Trophoblast cell (in vitro differentiated cells and primary cell): ENCODE measurements at regions not wholly inside any gene's neighbourhood (a gene's known extent, or its start where the extent isn't known, plus 50 kb on each side); places are given as distances from the start of the nearest gene placed in this dataset.

Experiments
- DNase-seq, 2 donors: peaks; one replicate each; pipeline ENCODE4 v3.0.0-alpha.2; 2016
- H2AFZ ChIP-seq: 2 replicates; pipeline ENCODE4 v1.6.1; 2013; ENCODE audit warnings: low read length, moderate library complexity, mild to moderate bottlenecking; ENCODE audit not compliant: insufficient read depth, poor library complexity
- H2AK5ac ChIP-seq: 2 replicates; pipeline ENCODE4 v1.6.1; 2013; ENCODE audit warnings: mild to moderate bottlenecking, low read length
- H2BK120ac ChIP-seq: 2 replicates; pipeline ENCODE4 v1.6.1; 2013; ENCODE audit warnings: low read length, mild to moderate bottlenecking, moderate library complexity; ENCODE audit not compliant: insufficient read depth, poor library complexity
- H2BK12ac ChIP-seq: 2 replicates; pipeline ENCODE4 v1.6.1; 2013; ENCODE audit warnings: mild to moderate bottlenecking, low read length, moderate library complexity
- H2BK5ac ChIP-seq: 2 replicates; pipeline ENCODE4 v1.6.1; 2013; ENCODE audit warnings: low read length, low read depth, moderate library complexity, mild to moderate bottlenecking; ENCODE audit not compliant: poor library complexity
- H3K14ac ChIP-seq: 2 replicates; pipeline ENCODE4 v1.6.1; 2013; ENCODE audit warnings: mild to moderate bottlenecking, low read length
- H3K18ac ChIP-seq: 2 replicates; pipeline ENCODE4 v1.6.1; 2013; ENCODE audit warnings: mild to moderate bottlenecking, low read length
- H3K23ac ChIP-seq: 2 replicates; pipeline ENCODE4 v1.6.1; 2013; ENCODE audit warnings: low read length
- H3K27ac ChIP-seq: 2 replicates; pipeline ENCODE4 v1.5.1; 2013; ENCODE audit warnings: low read depth, mild to moderate bottlenecking, inconsistent platforms, low read length, moderate library complexity
- H3K27me3 ChIP-seq: 2 replicates; pipeline ENCODE4 v1.6.1; 2013; ENCODE audit warnings: inconsistent platforms, mild to moderate bottlenecking, low read length, moderate library complexity; ENCODE audit not compliant: insufficient read depth
- H3K36me3 ChIP-seq, 2 experiments: 1 replicate in 1 of 2; 2 replicates in 1 of 2; pipeline ENCODE4 v1.6.1; 2013; ENCODE audit warnings: low read length in 2 of 2, mild to moderate bottlenecking in 2 of 2, moderate library complexity in 1 of 2; ENCODE audit not compliant: insufficient read depth in 2 of 2, control insufficient read depth in 1 of 2
- H3K4ac ChIP-seq: 2 replicates; pipeline ENCODE4 v1.6.1; 2013; ENCODE audit warnings: low read depth, mild to moderate bottlenecking, low read length, moderate library complexity
- H3K4me1 ChIP-seq, 2 experiments: 1 replicate in 1 of 2; 2 replicates in 1 of 2; pipeline ENCODE4 v1.6.1; 2013; ENCODE audit warnings: low read length in 2 of 2, mild to moderate bottlenecking in 2 of 2, moderate library complexity in 1 of 2; ENCODE audit not compliant: insufficient read depth in 2 of 2, control insufficient read depth in 1 of 2
- H3K4me2 ChIP-seq: 2 replicates; pipeline ENCODE4 v1.6.1; 2013; ENCODE audit warnings: inconsistent platforms, mild to moderate bottlenecking, low read length, moderate library complexity
- H3K4me3 ChIP-seq: 2 replicates; pipeline ENCODE4 v1.5.1; 2013; ENCODE audit warnings: mild to moderate bottlenecking, low read depth, low read length, inconsistent platforms
- H3K79me1 ChIP-seq: one replicate; pipeline ENCODE4 v1.6.1; 2013; ENCODE audit warnings: low read length
- H3K79me2 ChIP-seq: 2 replicates; pipeline ENCODE4 v1.6.1; 2013; ENCODE audit warnings: low read length, mild to moderate bottlenecking; ENCODE audit not compliant: control insufficient read depth, insufficient read depth, poor library complexity
- H3K9ac ChIP-seq: 2 replicates; pipeline ENCODE4 v1.6.1; 2013; ENCODE audit warnings: mild to moderate bottlenecking, low read length
- H3K9me3 ChIP-seq: 2 replicates; pipeline ENCODE4 v1.6.1; 2013; ENCODE audit warnings: low read depth, mild to moderate bottlenecking, control low read depth, inconsistent platforms, low read length; ENCODE audit not compliant: insufficient read depth
- H4K12ac ChIP-seq: 2 replicates; pipeline ENCODE4 v1.6.1; 2013; ENCODE audit warnings: low read depth, mild to moderate bottlenecking, low read length, moderate library complexity
- H4K8ac ChIP-seq: 2 replicates; pipeline ENCODE4 v1.6.1; 2013; ENCODE audit warnings: low read depth, mild to moderate bottlenecking, low read length, moderate library complexity
- H4K91ac ChIP-seq: one replicate; pipeline ENCODE4 v1.6.1; 2013; ENCODE audit warnings: low read depth, mild to moderate bottlenecking, low read length, moderate library complexity
- WGBS: extraction: QIAGEN DNeasy Blood & Tissue Kit; methylation state at CpG from one replicate; pipeline ENCODE4 v1.1.7; 2013; ENCODE audit warnings: missing lambda C conversion rate; ENCODE audit not compliant: insufficient read length, insufficient coverage; ENCODE audit errors: extremely low coverage; 5-methylcytosine and 5-hydroxymethylcytosine counted together

DNA sequence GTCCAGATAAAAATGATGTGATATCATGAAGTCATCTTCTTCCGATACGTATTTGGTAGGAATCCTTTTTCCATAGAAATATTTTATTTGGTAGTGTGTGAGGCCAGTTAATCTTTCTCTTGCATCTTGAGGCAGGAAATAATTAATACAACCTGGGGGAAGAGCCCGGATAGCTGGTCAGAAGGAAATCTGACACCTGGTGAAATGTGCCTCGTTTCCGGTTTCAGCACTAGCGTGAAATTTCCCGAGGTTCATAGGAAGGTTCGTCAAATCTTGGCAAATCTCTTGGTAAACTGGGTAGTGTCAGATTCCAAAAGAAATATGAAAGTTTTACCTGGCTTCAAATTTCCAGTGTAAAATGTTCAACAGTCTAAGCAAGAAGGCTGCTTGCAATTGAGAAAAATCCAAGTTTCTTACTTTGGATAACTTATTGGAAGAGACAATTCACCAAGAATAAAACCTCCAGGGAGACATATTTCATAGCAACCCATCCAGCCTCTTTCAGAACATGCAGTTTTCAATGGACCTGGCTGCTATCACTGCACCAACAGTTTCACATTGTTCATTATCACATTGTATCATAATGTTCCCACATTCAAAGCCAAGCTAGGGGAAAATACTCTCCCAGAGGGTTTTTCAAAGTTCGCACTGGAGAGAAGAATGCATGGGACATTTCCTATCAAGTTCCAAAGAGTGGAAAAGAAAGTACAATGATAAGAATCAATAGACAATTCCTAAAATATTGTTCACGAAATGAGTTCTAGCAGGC lies 454.5 kb upstream of the CITED2 start:
- H2BK5ac ChIP-seq = no peak overlapping the region
- H3K4me3 ChIP-seq = no peak overlapping the region
- no CpG with 5 or more reads among the region's 10 CpGs for WGBS
- H3K4me2 ChIP-seq = no peak overlapping the region
- H4K91ac ChIP-seq = no peak overlapping the region
- H2BK120ac ChIP-seq = no peak overlapping the region
- H2AFZ ChIP-seq = no peak overlapping the region
- H2BK12ac ChIP-seq = no peak overlapping the region
- no peaks in the 10 kb centered on the region for H3K79me2 ChIP-seq
- H3K23ac ChIP-seq = no peak overlapping the region
- H3K4me1 ChIP-seq = no peaks in the 10 kb centered on the region
- no peak overlapping the region for H3K4ac ChIP-seq
- H3K14ac ChIP-seq = no peak overlapping the region
- H4K8ac ChIP-seq = no peak overlapping the region
- DNase-seq = peak in 1 of 2 donors; percentile 37
- H3K9ac ChIP-seq = no peak overlapping the region
- H3K79me1 ChIP-seq = no peaks in the 10 kb centered on the region
- H3K27ac ChIP-seq = no peak overlapping the region
- no peak overlapping the region for H4K12ac ChIP-seq
- no peaks in the 10 kb centered on the region for H3K36me3 ChIP-seq
- no peaks in the 10 kb centered on the region for H3K27me3 ChIP-seq
- H3K18ac ChIP-seq = no peak overlapping the region
- H3K9me3 ChIP-seq = no peaks in the 10 kb centered on the region
- no peak overlapping the region for H2AK5ac ChIP-seq

DNA sequence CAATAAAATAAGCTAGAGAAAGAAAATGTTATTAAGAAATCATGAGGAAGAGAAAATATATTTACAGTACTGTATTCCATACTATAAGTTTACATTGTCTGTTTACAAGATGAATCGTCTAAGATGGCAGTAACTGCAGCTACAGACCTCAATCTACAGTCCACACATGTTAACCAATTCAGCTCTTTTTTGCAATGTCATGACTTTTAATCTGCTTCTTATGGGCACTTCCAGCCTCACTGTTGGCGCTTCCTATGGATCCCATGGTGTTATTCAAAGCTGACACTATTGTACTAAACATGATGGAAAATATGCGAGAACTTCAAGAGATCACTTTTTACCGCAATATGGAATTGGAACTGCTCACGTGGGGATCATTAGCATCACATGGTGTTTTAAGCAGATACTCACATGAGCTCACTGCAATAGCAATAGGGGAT lies 451.5 kb upstream of the CITED2 start:
- H3K27ac ChIP-seq = no peak overlapping the region
- no peak overlapping the region for H2AK5ac ChIP-seq
- H3K4me3 ChIP-seq = no peak overlapping the region
- no peak for DNase-seq
- H3K14ac ChIP-seq = no peak overlapping the region
- no peaks in the 10 kb centered on the region for H3K4me1 ChIP-seq
- no peak overlapping the region for H3K9ac ChIP-seq
- H3K4ac ChIP-seq = no peak overlapping the region
- H3K23ac ChIP-seq = no peak overlapping the region
- no peak overlapping the region for H2BK12ac ChIP-seq
- H3K4me2 ChIP-seq = no peak overlapping the region
- no peak overlapping the region for H2BK5ac ChIP-seq
- H3K9me3 ChIP-seq = no peaks in the 10 kb centered on the region
- H3K18ac ChIP-seq = no peak overlapping the region
- H3K27me3 ChIP-seq = no peaks in the 10 kb centered on the region
- no CpG with 5 or more reads among the region's 5 CpGs for WGBS
- no peak overlapping the region for H4K12ac ChIP-seq
- H2AFZ ChIP-seq = no peak overlapping the region
- H2BK120ac ChIP-seq = no peak overlapping the region
- H4K91ac ChIP-seq = no peak overlapping the region
- no peaks in the 10 kb centered on the region for H3K36me3 ChIP-seq
- H4K8ac ChIP-seq = no peak overlapping the region
- H3K79me2 ChIP-seq = no peaks in the 10 kb centered on the region
- H3K79me1 ChIP-seq = no peaks in the 10 kb centered on the region

DNA sequence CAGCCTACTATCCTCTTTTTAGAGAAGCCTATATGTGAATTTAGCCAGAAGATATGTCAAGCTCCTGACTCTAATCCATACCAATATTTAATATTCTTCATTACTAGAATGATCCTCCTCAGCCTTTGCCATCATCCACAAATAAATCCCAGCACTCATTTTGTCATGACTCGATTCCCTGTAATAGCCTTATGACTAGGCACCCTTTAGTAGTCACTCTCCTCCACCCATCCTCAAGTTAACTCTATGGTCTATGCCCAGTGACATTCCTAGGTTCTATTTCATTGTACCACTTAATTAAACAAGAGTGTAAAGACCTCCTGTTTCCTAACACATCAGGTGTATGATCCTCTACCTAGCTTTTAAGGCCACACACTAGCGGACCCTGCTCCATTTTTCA lies 450.4 kb upstream of the CITED2 start:
- no peak overlapping the region for H3K9ac ChIP-seq
- no peak overlapping the region for H3K4ac ChIP-seq
- H2BK5ac ChIP-seq = no peak overlapping the region
- no peak for DNase-seq
- H3K9me3 ChIP-seq = no peaks in the 10 kb centered on the region
- no peak overlapping the region for H3K14ac ChIP-seq
- H3K27ac ChIP-seq = no peak overlapping the region
- WGBS = no CpG with 5 or more reads among the region's 2 CpGs
- H2BK12ac ChIP-seq = no peak overlapping the region
- no peaks in the 10 kb centered on the region for H3K36me3 ChIP-seq
- H3K4me3 ChIP-seq = no peak overlapping the region
- no peaks in the 10 kb centered on the region for H3K79me1 ChIP-seq
- no peak overlapping the region for H3K23ac ChIP-seq
- H3K4me2 ChIP-seq = no peak overlapping the region
- H3K79me2 ChIP-seq = no peaks in the 10 kb centered on the region
- no peaks in the 10 kb centered on the region for H3K4me1 ChIP-seq
- H4K91ac ChIP-seq = no peak overlapping the region
- H3K27me3 ChIP-seq = no peaks in the 10 kb centered on the region
- H2AK5ac ChIP-seq = no peak overlapping the region
- no peak overlapping the region for H3K18ac ChIP-seq
- H2BK120ac ChIP-seq = no peak overlapping the region
- no peak overlapping the region for H2AFZ ChIP-seq
- no peak overlapping the region for H4K12ac ChIP-seq
- H4K8ac ChIP-seq = no peak overlapping the region

DNA sequence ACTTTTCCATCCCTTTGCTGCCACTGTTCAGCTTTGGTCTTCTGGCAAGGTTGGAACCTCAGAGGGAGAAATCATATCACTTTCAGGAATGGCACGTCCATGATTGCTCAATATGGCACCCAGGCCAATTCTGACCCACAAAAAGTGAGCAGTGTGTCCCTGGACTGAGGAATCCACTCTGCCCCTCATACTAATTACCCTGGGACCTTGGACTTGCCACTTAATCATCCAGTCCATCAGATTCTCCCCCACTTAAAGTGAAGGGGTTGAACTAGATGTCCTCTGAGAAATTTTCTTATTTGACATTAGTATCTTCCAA lies 449.3 kb upstream of the CITED2 start:
- Histone ChIP-seq H3K9ac (no peak overlapping the region), H3K4me1 (no peaks in the 10 kb centered on the region), H4K12ac (no peak overlapping the region), H2BK120ac (no peak overlapping the region), H3K27me3 (no peaks in the 10 kb centered on the region), H3K79me1 (no peaks in the 10 kb centered on the region), H3K14ac (no peak overlapping the region), H3K18ac (no peak overlapping the region), H3K79me2 (no peaks in the 10 kb centered on the region), H3K4ac (no peak overlapping the region), H2BK12ac (no peak overlapping the region), H3K36me3 (no peaks in the 10 kb centered on the region), H3K4me2 (no peak overlapping the region), H2AFZ (no peak overlapping the region), H4K91ac (no peak overlapping the region), H3K27ac (no peak overlapping the region), H4K8ac (no peak overlapping the region), H3K23ac (no peak overlapping the region), H2AK5ac (no peak overlapping the region), H3K4me3 (no peak overlapping the region), H2BK5ac (no peak overlapping the region), H3K9me3 (no peaks in the 10 kb centered on the region)
- no CpG with 5 or more reads among the region's 1 CpG for WGBS
- no peak for DNase-seq
